Islet of Langerhans (tissue), 1 donor: ENCODE measurements at regions not wholly inside any gene's neighbourhood (a gene's known extent, or its start where the extent isn't known, plus 50 kb on each side); places are given as distances from the start of the nearest gene placed in this dataset.

Experiments used
- FAIRE-seq: peaks from one replicate; lab custom pipeline; 2011; peaks lifted over from hg19 to GRCh38; lab: Jason Lieb, UNC

DNA sequence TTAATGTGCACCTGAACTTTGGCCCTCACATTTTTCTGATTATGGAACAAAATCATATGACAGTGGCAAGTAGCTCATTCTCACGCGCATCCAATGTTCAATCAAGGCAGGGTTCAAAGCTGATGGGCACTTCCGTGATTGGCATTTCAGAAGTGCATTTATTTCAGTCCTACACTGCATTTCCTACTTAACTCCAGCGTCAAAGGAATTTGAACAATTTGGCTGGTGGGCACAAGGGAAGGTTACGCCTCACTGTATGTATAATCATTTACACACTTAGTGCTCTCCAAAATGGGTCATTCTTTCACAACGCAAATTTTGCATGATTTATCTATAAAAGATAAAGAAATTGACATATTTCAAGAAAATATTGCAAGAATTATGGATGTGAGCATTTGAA lies 167.9 kb upstream of the VLDLR start:
- no peak for FAIRE-seq

- no peak for FAIRE-seq
Observed at GRCh38 chr9:2459756-2460155, 161.8 kb upstream of the VLDLR start.

- FAIRE-seq: no peak
Observed at GRCh38 chr9:2461892-2462291, 159.7 kb upstream of the VLDLR start.

DNA sequence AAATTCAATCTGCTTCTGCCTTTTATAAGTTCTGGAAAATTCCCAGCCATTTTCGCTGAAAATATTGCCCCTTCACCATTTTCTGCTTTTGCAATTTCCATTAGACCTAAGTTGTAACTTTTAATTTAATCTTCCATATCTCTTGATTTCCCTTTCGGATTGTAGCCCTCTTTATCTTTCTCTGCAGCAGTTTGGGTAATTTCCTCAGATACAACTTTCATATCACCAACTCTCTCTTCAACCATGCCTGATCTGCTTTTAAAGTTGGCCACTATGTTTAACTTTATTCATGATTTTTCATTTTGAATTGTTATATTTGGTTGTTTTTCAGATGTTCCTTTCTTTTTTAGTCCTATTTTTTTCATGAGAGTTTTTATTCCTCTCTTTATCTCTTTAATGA lies 157.0 kb upstream of the VLDLR start:
- no peak for FAIRE-seq

DNA sequence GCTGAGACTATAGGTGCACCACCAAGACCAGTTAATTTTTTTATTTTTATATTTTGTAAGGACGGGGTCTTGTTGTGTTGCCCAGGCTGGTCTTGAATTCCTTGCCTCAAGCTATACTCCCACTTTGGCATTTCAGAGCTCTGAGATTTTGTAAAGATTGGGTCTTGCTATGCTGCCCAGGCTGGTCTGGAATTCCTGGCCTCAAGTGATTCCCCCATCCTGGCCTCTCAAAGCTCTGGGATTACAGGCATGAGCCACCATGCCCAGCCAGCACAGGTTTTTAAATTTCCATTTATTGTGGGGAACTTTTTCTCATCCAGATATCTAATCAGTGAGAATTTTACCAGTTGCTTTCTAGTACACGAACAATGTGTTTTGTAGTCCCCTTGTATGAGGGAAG lies 156.1 kb upstream of the VLDLR start:
- no peak for FAIRE-seq

- FAIRE-seq: peak; percentile 98
Observed at GRCh38 chr9:2465921-2466460, 155.6 kb upstream of the VLDLR start.

GRCh38 chr9:2466703-2467102 lies 154.9 kb upstream of the VLDLR start:
- FAIRE-seq: no peak

DNA sequence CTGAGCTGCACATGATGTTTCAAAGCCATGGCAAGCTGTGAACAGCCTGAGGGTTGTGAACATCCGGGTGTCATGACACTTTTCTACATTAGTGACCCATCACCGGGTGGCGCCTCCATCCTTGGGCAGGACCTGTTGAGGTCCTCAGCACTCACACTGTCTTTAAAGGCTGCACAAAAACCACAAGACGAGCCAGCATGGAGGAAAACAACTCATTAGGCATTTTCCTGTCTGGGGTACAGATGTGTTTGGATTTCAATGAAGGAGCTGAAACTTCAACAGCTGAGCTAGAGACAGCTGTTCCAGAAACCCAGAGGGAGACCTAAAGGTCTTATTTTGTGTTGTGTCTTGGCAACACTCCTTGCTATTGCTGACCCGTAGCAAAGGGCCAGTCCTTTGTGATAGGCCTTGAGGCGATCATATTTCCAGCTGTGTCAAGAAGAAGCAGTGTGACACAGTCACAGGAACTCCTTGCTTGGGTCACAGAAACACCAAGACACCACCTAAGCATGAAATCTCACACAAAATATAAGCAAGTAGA lies 151.8 kb upstream of the VLDLR start:
- FAIRE-seq: no peak

- no peak for FAIRE-seq
Observed at GRCh38 chr9:2473681-2474080, 147.9 kb upstream of the VLDLR start.

- peak; percentile 94 for FAIRE-seq
Observed at GRCh38 chr9:2477755-2478154, 143.8 kb upstream of the VLDLR start.

DNA sequence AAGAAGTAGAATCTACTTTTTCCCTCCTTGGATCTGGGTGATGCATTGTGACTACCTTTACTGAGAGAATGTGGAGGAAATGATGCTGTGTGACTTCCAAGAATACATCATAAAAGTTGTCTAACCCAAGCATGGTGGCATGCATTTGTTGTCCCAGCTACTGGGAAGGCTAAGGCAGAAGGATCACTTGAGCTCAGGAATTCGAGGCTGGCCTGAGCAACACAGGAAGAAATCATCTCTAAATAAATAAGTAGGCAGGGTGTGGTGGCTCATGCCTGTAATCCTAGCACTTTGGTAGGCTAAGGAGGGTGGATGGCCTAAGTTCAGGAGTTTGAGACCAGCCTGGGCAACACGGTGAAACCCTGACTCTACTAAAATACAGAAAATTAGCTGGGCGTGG lies 143.2 kb upstream of the VLDLR start:
- no peak for FAIRE-seq

GRCh38 chr9:2479056-2479565 lies 142.5 kb upstream of the VLDLR start:
- FAIRE-seq: peak; percentile 5

GRCh38 chr9:2480255-2480837 lies 141.2 kb upstream of the VLDLR start:
- FAIRE-seq: no peak

DNA sequence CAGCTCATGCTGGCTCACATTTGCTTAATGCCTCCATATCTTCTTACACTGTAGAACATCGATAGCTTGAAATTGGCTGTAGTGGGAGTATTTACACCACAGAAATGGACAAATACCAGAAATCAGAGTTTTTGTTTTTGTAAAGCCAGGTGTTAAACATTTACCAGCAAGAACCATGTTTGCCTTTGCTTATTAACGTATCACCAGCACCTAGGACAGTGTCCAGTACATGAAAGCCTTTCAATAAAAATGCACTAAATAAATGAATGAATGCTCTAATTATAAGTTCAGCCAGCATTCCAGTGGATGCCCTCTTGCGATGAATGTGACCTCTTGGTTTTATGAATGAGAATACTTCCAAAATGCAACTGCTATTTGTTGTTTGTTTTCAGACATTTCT lies 140.4 kb upstream of the VLDLR start:
- no peak for FAIRE-seq

DNA sequence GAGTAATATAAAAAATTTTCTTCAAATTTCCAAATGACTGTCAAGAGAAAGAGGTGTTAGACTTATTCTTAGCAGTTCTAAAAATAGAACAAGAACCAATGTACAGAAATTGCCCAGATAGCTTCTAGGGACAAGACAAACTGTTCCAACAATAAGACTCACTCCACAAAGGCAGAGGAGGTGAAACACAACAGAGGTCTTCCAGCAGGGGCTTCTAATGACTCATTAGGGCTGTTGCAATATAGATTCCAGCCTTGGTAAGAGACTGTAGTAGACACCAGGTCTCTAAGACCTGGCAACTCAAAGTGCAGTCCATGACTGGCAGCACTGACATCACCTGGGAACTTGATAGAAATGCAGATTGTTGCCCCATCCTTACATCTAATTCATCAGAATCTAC lies 134.6 kb upstream of the VLDLR start:
- FAIRE-seq: no peak

DNA sequence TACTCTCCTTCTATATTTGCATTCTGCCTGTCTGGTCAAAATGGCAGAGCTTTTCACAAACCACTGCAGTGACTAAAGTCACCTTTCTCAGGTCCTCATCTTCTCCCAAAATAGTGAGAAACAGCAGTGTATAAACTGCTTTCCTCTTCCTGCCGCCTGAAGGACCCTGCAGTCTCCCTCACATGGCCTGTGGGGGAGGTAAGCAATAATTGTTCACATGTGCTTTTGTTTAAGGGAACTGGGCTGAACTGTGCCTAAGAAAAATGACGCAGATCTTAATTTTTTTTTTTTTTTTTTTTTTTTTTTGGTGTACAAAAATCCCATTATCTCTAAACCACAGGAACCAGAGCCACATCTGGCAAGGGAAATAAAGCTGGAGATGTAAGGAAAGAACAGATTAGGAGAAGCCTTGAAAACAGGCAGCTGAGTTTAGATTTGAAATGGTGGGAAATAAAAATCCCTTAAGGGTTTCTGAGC lies 131.7 kb upstream of the VLDLR start:
- FAIRE-seq: no peak

DNA sequence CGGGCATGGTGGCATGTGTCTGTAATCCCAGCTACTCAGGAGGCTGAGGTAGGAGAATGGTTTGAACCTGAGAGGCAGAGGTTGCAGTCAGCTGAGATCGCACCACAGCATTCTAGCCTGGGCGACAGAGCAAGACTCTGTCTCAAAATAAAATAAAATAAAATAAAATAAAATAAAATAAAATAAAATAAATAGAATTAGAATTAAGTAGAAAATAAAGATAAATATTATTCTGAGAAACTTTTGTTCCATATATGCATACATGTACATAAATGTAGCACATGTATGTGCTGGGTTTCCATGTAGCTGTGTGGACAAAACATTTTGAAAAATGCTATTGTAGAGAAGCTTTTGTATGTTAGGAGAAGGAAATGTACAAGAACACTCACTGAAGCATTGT lies 129.4 kb upstream of the VLDLR start:
- FAIRE-seq: no peak

DNA sequence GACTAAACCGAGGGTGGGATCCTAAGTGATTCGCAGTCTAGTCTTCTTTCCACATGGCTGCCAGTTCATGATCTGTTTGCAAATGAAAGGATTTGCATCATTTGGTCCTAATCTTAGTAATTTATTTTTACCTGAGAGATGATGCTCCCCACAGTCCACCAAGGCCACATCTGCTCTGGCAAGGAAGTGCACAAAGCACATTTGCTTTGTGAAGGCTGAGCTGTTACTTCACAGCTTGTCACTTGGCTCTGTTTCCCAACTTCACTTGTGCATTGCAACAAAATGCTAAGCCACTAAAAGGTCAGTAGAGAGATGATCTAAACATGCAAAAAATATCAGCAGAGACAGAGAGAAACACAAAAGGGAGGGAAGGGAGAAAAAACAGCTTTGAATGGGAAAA lies 128.5 kb upstream of the VLDLR start:
- FAIRE-seq: no peak

- FAIRE-seq: peak; percentile 36
Observed at GRCh38 chr9:2493529-2493928, 128.1 kb upstream of the VLDLR start.

DNA sequence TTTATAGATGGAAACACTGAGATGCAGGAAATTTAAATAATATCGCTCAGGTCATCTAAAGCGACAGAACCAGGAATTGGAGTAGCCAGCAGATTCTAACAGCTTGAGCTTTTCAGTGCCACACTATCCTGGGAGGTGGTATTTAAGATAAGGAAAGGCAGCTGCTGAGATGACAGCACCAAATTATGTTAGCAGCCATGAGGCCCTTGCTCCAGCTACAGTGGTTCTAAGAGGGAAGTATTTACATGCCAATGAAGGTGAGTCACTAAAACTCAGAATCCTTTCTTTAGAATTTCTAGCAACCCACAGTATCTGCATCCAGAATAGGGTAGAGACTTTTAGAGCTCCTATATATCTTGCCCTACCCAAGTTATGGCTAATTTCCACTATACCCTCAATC lies 127.0 kb upstream of the VLDLR start:
- FAIRE-seq: no peak

DNA sequence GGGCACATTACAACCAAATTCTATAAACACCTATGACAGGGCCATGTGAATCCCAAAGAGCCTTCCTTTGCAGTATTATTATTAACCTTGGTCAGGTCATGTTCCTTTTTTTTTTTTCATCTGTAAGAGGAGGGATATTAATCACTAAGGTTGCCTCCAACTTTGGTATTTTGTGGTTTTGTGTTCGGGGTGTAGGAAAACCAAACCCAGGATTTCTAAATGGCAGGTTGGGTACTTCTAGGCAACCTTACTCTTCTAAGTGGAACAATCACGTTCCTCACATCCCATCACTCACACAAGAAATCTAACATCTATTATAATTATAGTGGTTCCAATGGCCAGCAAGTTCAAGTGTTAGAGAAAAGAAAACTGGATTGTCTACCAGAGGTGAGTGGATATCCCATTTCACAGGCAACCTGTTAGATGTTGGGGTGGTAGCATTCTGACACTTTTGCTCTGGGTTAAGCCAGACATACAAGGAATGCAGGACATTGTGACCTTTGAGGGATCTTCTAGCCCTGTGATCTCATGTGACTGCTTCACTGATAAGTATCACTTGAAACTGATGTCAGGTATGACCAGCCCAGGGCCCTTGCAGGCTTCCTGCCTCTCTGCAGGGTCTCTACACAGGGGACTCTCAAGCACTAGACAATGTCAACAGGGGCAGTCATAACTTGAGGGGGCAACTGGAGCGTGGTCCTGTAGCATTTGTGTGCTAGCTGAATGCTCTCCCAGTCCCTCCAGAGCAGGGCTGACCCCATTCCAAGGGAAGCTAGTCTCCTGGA lies 126.2 kb upstream of the VLDLR start:
- no peak for FAIRE-seq

- no peak for FAIRE-seq
Observed at GRCh38 chr9:2496169-2496568, 125.4 kb upstream of the VLDLR start.

DNA sequence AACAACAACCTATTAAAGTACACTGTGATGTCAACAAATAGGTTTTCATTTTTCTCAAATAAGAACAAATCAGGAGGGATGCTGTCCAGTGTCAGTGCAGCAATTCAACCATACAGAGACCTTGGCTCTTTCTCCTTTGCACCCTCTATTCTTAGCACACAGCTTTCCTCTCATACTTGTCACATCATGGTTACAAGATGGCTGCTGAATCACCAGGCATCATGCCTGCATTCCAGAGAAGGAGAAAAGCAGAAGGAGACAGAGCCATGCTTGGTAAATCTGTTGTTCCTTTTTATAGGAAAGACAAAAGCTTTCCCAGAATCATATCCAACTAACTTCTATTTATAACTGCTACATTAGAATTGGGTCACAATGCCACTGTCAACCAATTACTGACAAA lies 124.7 kb upstream of the VLDLR start:
- no peak for FAIRE-seq
